IPS-NIHi7 (cell line): ENCODE measurements at regions not wholly inside any gene's neighbourhood (a gene's known extent, or its start where the extent isn't known, plus 50 kb on each side); places are given as distances from the start of the nearest gene placed in this dataset.
"Not testable (repeated sequence)": the region's sequence is repeated elsewhere in the genome, so short reads cannot be mapped to it uniquely, and the experiment has no call there.

Experiments used
- DNase-seq: peaks from one replicate; pipeline ENCODE4 v3.0.0; 2012; ENCODE audit warnings: mixed read lengths; ENCODE audit errors: extremely low spot score

GRCh38 chr3:197431346-197431910 lies 124.3 kb downstream of the BDH1 start:
- DNase-seq, result no peak

GRCh38 chr3:197430934-197431333 lies 124.8 kb downstream of the BDH1 start:
- DNase-seq, result no peak

- DNase-seq, result no peak
Observed at GRCh38 chr3:197430502-197430901, 125.3 kb downstream of the BDH1 start.

GRCh38 chr3:197428952-197429351 lies 126.8 kb downstream of the BDH1 start:
- no peak for DNase-seq

GRCh38 chr3:197428117-197428801 lies 127.5 kb downstream of the BDH1 start:
- DNase-seq, result peak; percentile 42

DNA sequence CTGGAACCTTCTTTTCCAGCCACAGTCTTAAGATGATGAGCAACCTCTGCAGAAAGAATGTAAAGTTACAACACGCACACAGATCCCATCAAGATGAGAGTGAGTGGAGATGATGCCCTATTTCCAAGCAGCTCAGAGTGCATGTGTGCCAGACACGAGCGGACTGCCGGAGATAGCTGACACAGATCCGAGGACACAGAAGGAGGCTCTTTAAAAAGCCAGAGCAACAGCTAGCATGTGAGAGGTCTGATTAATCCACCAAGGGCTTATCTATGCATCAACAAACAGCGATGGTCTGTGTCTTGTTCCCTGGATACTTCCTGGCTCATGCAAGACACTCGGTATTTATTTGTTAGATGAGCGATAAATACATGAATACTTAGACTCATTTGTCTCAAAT lies 128.6 kb upstream of the DLG1 start:
- DNase-seq, result no peak

GRCh38 chr3:197426121-197426566 lies 127.7 kb upstream of the DLG1 start:
- no peak for DNase-seq

DNA sequence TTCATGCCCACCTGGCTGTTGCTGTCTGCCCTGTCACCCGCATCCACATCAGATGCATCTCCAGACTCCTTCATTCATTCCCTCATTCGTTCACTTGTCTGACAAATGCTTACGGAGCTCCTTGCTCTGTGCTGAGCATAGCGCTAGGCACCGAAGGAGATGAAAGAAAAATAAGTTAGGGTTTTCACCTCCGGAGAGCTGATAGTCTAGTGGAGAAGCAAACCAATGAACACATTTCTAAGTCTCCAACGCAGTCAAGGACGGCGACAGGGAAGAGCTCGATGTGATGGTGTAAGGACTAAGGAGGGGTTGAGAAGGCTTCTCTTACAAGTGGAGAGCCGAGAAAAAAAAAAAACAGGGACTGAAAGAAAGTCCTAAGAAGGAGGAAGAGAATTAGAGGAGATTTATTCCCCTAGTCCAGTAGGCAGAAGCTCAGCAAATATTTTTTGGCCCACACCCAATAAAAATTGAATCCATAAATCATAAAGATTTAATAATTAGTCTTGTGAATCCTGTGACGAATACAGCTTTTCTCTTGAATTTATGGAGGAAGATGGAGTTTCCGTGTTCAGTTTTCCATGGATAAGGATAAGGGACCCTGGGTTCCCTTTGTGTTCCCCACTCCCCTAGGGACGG lies 127.2 kb upstream of the DLG1 start:
- DNase-seq, result no peak

DNA sequence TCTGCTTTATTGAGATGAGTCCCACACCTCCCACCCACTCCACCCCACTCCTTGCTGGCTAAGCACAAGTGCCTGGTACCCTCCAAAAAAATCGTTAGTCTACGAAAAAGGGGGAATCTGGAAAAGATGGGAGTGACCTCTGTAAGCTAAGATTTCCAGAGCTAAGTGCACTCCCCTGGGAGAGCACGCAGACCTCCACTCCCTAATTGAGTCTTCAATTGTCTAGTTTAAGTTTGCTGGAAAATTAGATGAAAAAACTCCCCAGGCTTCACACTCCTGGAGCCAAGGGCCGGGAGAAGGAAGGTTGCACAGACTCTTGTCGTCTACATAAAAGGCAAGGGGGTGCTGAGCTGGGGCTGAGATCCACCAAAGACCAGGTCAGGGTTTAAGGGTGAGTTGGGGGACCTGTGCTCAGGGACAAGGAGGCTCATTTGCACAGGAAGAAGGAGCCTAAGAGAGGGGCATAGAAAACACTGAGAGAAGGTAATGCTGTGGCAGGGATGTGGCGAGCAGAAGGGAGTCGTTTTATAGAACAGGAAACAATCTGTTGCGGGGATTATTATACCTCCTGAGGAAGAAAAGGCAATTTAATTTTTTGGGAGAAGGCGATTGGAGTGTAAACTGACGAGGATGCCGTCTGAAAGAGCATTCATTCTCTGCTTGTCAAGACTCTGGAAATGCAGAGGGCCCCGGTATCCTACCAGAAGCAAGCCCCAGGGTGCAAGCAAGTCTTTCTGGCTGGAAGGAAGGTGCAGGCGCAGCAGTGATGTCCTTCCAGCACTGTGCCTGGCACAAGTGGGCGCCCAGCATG lies 126.5 kb upstream of the DLG1 start:
- DNase-seq, result no peak

DNA sequence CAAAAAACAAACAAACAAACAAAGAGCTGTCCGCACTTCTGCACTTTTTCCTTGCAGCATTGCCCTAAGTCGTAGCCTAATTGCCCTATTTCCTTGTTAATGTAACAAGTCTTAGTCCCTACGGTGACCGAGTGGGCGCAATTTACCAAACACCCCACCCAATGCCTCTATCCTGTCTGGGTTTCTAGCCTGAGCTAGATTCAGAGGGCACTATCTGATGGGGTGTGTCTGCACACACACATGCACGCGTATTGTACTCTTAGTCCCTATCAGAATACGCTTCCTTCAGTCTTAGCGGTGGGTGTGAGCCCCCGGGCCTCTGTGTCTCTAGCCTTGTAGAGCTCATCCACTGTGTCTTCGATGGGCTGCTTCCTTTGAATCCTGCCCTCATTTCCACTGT lies 125.9 kb upstream of the DLG1 start:
- no peak for DNase-seq

GRCh38 chr3:197423376-197423775 lies 125.0 kb upstream of the DLG1 start:
- no peak for DNase-seq

DNA sequence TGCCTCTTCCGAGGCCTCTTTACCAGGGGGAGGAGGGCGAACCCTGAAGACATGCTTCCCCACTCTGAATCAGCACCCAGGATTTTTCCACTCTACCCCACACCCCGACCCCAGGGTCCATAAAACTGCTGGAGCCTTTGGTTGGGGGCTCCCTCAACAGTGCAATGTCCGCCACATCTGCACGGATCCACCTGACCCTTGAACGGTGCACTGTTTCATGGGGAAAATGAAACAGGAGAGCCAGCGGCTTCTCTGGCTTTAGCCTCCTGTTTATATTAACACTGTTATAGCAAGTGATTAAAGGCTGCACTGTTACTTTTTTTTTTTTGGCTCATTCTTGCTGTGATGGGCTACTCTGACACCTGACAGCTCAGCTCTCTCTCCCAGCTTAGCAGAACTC lies 124.1 kb upstream of the DLG1 start:
- no peak for DNase-seq

DNA sequence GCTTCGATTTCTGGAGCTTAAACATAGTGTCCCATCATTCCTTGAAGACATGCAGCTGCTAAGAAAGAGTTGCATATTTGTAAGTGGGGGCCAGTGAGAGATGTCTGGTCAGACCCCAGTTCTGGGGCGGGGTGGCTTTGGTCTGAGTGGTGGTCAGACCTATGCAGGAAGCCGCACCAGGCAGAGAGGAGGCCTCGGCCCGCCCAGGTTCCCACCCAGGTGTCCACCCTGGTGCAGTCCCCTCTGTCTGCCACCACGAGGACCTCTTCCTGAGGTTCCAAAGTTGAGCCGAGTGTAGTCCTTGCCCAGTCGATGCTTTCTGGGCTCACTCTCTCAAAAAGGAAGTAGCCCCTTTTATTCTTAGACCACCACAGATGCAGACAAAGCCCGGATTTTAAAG lies 122.6 kb upstream of the DLG1 start:
- no peak for DNase-seq

- DNase-seq, result no peak
Observed at GRCh38 chr3:197420566-197420965, 122.2 kb upstream of the DLG1 start.

DNA sequence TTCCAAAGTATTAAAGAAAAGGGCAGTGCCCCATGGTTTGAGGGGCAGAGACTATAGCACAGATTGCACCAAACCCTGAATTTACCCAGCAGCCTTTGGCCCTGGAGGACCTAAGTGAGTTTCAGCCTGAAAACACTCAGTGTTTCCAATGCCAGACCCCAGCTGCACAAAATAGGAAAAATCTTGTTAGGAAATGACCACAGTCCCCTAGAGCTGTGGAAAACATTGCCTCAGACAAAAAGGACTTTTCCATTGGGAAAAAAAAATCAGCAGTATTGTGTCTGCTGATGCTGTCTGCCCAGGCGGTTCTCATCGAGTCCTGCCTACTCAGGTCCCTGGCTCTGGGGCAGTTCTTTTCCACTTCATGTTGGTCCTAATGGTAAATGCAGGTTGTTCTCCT lies 121.7 kb upstream of the DLG1 start:
- no peak for DNase-seq

- no peak for DNase-seq
Observed at GRCh38 chr3:197419696-197420095, 121.3 kb upstream of the DLG1 start.

GRCh38 chr3:197417911-197418618 lies 119.7 kb upstream of the DLG1 start:
- peak; percentile 51 for DNase-seq

DNA sequence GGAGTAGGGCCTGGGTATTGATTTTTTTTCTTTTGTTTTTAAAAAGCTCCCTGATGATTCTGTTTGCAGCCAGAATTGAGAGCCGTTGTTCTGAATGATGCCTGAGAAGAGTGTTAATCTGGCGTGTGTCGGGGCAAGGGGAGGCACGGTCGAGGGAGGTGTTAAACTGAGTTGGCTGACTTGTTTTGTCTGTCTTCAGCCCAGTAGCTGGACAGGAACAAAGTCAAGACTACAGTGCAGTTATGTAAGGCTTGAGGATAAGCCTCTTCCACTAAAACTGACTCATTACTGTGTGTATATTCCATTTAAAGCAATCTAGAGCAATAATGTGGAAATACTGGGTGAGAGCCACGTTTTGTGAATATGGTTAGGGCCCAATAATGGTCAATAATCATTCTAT lies 119.0 kb upstream of the DLG1 start:
- no peak for DNase-seq

DNA sequence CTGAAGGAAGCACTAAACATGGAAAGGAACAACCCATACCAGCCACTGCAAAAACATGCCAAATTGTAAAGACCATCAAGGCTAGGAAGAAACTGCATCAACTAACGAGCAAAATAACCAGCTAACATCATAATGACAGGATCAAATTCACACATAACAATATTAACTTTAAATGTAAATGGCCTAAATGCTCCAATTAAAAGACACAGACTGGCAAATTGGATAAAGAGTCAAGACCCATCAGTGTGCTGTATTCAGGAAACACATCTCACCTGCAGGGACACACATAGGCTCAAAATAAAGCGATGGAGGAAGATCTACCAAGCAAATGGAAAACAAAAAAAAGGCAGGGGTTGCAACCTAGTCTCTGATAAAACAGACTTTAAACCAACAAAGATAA lies 113.5 kb upstream of the DLG1 start:
- DNase-seq, result not testable (repeated sequence)

DNA sequence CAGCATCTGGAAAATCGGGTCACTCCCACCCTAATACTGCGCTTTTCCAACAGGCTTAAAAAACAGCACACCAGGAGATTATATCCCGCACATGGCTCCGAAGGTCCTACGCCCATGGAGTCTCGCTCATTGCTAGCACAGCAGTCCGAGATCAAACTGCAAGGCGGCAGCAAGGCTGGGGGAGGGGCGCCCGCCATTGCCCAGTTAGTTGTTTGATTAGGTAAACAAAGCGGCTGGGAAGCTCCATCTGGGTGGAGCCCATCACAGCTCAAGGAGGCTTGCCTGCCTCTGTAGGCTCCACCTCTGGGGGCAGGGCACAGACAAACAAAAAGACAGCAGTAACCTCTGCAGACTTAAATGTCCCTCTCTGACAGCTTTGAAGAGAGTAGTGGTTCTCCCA lies 111.8 kb upstream of the DLG1 start:
- DNase-seq, result not testable (repeated sequence)

DNA sequence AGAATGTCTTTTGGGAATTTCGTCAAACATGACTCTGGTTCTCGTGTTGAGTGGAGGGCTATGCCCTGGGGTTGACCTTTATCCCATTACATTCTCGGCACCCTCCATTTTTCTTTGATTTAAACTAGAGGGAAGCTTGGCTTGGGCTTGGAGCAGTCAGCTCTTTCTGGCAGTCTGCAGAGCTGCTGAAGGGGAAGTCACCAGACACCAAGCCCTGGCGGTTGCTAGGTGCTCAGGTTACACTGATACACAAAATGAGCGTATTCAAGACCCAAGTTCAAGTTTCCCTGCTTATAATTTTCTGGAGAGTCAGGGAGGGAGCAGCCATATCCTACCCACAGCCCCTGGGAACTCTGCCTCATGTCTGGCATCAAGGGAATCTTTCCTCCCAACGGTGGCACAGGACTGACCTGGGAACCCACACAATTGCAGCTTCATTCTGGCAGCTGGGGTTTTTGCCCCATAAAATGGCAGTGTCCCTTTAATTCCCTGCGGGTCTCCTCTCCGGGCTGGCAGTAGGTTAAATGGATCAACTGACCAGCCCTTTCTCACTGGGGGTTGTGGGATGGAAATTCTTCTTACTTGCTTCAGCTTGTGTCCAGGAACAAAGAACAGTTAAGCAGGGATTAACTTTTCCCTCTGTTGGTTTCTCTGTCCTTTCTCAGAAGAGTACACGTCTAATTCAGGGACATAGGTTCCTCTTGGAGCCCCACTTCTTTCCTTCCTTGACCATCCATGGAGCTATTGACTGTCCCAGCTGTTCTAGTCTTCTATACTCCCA lies 110.0 kb upstream of the DLG1 start:
- no peak for DNase-seq
